PFSK-1 (cell line): ENCODE measurements at regions not wholly inside any gene's neighbourhood (a gene's known extent, or its start where the extent isn't known, plus 50 kb on each side); places are given as distances from the start of the nearest gene placed in this dataset.

Experiments
- FOXP2 ChIP-seq: optimal IDR thresholded peaks from 2 replicates; pipeline ENCODE3; 2011; ENCODE audit warnings: borderline replicate concordance, control low read depth, inconsistent platforms; ENCODE audit not compliant: insufficient read depth; ENCODE audit errors: extremely low read length, extremely low read depth
- POLR2AphosphoS5 ChIP-seq: IDR thresholded peaks from 2 replicates; pipeline ENCODE4 v1.6.1; 2012; ENCODE audit warnings: low read depth, mild to moderate bottlenecking, control low read depth, low read length, moderate library complexity

GRCh38 chr5:2441495-2442180 lies 309.8 kb downstream of the IRX2 start:
- TF ChIP-seq FOXP2, result no peak
- TF ChIP-seq POLR2AphosphoS5, result no peak
